PC-3 (cell line): ENCODE measurements at regions not wholly inside any gene's neighbourhood (a gene's known extent, or its start where the extent isn't known, plus 50 kb on each side); places are given as distances from the start of the nearest gene placed in this dataset.

ENCODE experiments used
- ATAC-seq: fragments of 200-7000 bp; cut with Tn5 transposase; 2 replicates; pipeline ENCODE4 v1.9.1; 2020; ENCODE audit warnings: mild to moderate bottlenecking, moderate library complexity
- BruUV-seq: library from RNA; stranded (reverse); fragments of 400-500 nt; replicated peaks from 2 replicates; lab custom pipeline; 2021; lab: Mats Ljungman, UMichigan
- CTCF ChIA-PET: fragments of 300-600 bp; sonication (Branson Sonifier 250); formaldehyde crosslinking; loops from one replicate; lab custom pipeline; 2022; ENCODE audit warnings: antibody characterized with exemption; lab: Charles Lee
- POLR2A ChIA-PET: fragments of 300-600 bp; sonication (Branson Sonifier 250); formaldehyde crosslinking; loops from one replicate; lab custom pipeline; 2022; ENCODE audit warnings: antibody characterized with exemption; ENCODE audit not compliant: unreplicated experiment; lab: Charles Lee
- DNase-seq: peaks from one replicate; pipeline ENCODE4 v3.0.0-alpha.2; 2015
- H2AFZ ChIP-seq: fragments of 300-600 bp; sonication (generic); 2 replicates; pipeline ENCODE4 v1.6.0; 2016; ENCODE audit warnings: antibody characterized with exemption, low read length
- H3F3A ChIP-seq: fragments of 300-600 bp; sonication (generic); one replicate; pipeline ENCODE4 v1.6.0; 2017; ENCODE audit warnings: antibody characterized with exemption, low read length, control low read depth, mild to moderate bottlenecking; ENCODE audit not compliant: unreplicated experiment
- H3K27ac ChIP-seq: fragments of 300-600 bp; sonication (generic); 2 replicates; pipeline ENCODE4 v1.5.1; 2016; ENCODE audit warnings: mild to moderate bottlenecking, low read length
- H3K27me3 ChIP-seq: fragments of 300-600 bp; sonication (generic); 2 replicates; pipeline ENCODE4 v1.6.1; 2016; ENCODE audit warnings: low read length, mixed read lengths
- H3K36me3 ChIP-seq: fragments of 300-600 bp; sonication (generic); 2 replicates; pipeline ENCODE4 v1.6.1; 2016; ENCODE audit warnings: low read depth, mixed run types, low read length, mixed read lengths
- H3K4me1 ChIP-seq: fragments of 300-600 bp; sonication (generic); 2 replicates; pipeline ENCODE4 v1.5.1; 2016; ENCODE audit warnings: low read length; ENCODE audit not compliant: insufficient read depth
- H3K4me2 ChIP-seq: fragments of 300-600 bp; sonication (generic); 2 replicates; pipeline ENCODE4 v1.6.0; 2016; ENCODE audit warnings: low read length
- H3K4me3 ChIP-seq: fragments of 300-600 bp; sonication (generic); 2 replicates; pipeline ENCODE4 v1.5.1; 2016; ENCODE audit warnings: mild to moderate bottlenecking, low read length, mixed read lengths
- H3K79me2 ChIP-seq: fragments of 300-600 bp; sonication (generic); 2 replicates; pipeline ENCODE4 v1.6.1; 2017; ENCODE audit warnings: low read length, mixed read lengths
- H3K9ac ChIP-seq: fragments of 300-600 bp; sonication (generic); 2 replicates; pipeline ENCODE4 v1.6.0; 2016; ENCODE audit warnings: mild to moderate bottlenecking, low read length
- H3K9me2 ChIP-seq: fragments of 300-600 bp; sonication (generic); replicated peaks from 2 replicates; pipeline ENCODE4 v1.6.1; 2016; ENCODE audit warnings: mixed run types, low read length, mixed read lengths
- H3K9me3 ChIP-seq: fragments of 300-600 bp; sonication (generic); 2 replicates; pipeline ENCODE4 v1.6.1; 2016; ENCODE audit warnings: low read length, mixed read lengths
- H4K20me1 ChIP-seq: fragments of 300-600 bp; sonication (generic); 2 replicates; pipeline ENCODE4 v1.6.1; 2016; ENCODE audit warnings: low read length, mixed read lengths
- EZH2 ChIP-seq: fragments of 300-600 bp; sonication (generic); IDR thresholded peaks from one replicate; pipeline ENCODE4 v1.6.1; 2017; ENCODE audit warnings: antibody characterized with exemption, mild to moderate bottlenecking, low read length; ENCODE audit not compliant: unreplicated experiment
- EZH2phosphoT487 ChIP-seq: fragments of 300-600 bp; sonication (generic); IDR thresholded peaks from 2 replicates; pipeline ENCODE4 v1.6.1; 2018; ENCODE audit warnings: mild to moderate bottlenecking, antibody characterized with exemption, low read length, borderline replicate concordance
- intact Hi-C: fragments of 100-400 bp; cut with micrococcal nuclease; formaldehyde crosslinking; loops from 2 replicates; pipeline ENCODE4 v1.9.0; 2023
- TF ChIP-seq, protein P1 (sequence below): fragments of 300-600 bp; sonication (generic); conservative IDR thresholded peaks from 2 replicates; pipeline ENCODE4 v1.5.1; 2017; ENCODE audit warnings: antibody characterized with exemption, low read depth, mild to moderate bottlenecking, low read length

DNA sequence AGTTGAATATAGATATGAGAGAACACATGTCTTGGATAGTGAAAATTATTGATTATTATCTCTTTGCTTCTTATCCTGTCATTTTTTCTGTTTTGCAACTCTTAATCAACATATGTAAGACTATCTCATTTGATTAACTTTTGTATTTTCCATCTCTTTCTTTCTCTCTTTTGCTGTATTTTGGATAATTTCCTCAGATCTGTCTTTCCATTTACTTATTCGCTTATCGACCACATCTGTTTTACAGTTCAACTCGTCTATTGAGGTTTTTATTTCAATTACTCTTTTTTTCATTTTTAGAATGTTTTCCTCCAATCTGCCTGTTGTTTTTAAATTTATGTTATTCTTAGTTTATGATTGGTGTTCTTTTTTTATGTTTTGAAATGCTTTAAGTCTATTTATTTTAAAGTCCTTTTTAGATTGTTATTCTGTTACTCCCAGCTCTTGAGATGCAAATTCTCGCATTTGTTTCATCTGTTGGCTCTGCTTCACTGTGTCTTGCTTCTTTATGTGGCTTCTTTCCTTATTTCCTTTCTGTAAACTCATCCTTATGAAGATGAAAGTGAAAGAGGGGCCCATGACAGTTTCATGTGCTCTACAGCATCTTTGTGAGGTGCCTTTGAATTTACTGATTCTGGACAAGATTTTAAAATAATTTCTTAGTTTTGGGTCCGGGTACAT is 87.8 kb upstream of the IRX5 start:
- BruUV-seq: no TSS peak
- no peak for ATAC-seq

DNA sequence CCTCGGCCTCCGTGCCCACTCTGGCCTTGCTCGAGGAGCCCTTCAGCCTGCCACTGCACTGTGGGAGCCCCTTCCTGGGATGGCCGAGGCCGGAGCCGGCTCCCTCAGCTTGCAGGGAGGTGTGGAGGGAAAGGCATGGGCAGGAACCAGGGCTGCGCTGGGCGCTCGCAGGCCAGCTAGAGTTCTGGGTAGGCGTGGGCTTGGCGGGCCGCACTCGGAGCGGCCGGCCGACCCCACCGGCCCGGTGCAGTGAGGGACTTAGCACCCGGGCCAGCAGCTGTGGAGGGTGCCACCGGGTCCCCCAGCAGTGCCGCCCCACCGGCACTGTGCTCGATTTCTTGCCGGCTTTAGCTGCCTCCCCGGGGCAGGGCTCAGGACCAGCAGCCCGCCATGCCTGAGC is 101.0 kb upstream of the IRX5 start:
- TF ChIP-seq EZH2: no peak
- TF ChIP-seq, protein P1, sequence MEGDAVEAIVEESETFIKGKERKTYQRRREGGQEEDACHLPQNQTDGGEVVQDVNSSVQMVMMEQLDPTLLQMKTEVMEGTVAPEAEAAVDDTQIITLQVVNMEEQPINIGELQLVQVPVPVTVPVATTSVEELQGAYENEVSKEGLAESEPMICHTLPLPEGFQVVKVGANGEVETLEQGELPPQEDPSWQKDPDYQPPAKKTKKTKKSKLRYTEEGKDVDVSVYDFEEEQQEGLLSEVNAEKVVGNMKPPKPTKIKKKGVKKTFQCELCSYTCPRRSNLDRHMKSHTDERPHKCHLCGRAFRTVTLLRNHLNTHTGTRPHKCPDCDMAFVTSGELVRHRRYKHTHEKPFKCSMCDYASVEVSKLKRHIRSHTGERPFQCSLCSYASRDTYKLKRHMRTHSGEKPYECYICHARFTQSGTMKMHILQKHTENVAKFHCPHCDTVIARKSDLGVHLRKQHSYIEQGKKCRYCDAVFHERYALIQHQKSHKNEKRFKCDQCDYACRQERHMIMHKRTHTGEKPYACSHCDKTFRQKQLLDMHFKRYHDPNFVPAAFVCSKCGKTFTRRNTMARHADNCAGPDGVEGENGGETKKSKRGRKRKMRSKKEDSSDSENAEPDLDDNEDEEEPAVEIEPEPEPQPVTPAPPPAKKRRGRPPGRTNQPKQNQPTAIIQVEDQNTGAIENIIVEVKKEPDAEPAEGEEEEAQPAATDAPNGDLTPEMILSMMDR: no peak
- TF ChIP-seq EZH2phosphoT487: no peak
- Histone ChIP-seq H3K4me1 (no peaks in the 10 kb centered on the region), H4K20me1 (no peaks in the 10 kb centered on the region), H3F3A (no peaks in the 10 kb centered on the region), H3K36me3 (no peaks in the 10 kb centered on the region), H3K9me3 (no peaks in the 10 kb centered on the region), H3K4me3 (no peak overlapping the region), H3K79me2 (no peaks in the 10 kb centered on the region), H3K27me3 (no peaks in the 10 kb centered on the region), H3K27ac (no peak overlapping the region), H3K9me2 (no peaks in the 10 kb centered on the region), H3K4me2 (no peak overlapping the region), H3K9ac (no peak overlapping the region), H2AFZ (no peak overlapping the region)
- ChIA-PET POLR2A (no interaction called here), CTCF (no interaction called here)
- no peak for ATAC-seq
- no TSS peak for BruUV-seq
- no peak for DNase-seq
- intact Hi-C loops: no loop called here

More for the DNA sequence above, 87.8 kb upstream of the IRX5 start:
- CTCF ChIA-PET: no interaction called here
- Histone ChIP-seq H2AFZ (no peak overlapping the region), H3K36me3 (no peaks in the 10 kb centered on the region), H3K27me3 (peaks cover 6% of the 10 kb centered on the region; the same call in 1 of the 2 replicates), H4K20me1 (no peaks in the 10 kb centered on the region), H3K27ac (no peak overlapping the region), H3K4me2 (no peak overlapping the region), H3K9ac (no peak overlapping the region), H3K9me3 (no peaks in the 10 kb centered on the region), H3F3A (no peaks in the 10 kb centered on the region), H3K79me2 (no peaks in the 10 kb centered on the region), H3K4me1 (no peaks in the 10 kb centered on the region), H3K4me3 (no peak overlapping the region), H3K9me2 (no peaks in the 10 kb centered on the region)
- no peak for TF ChIP-seq EZH2phosphoT487
- no peak for TF ChIP-seq EZH2
- TF ChIP-seq, protein P1: no peak
- no peak for DNase-seq
- intact Hi-C loops: no loop called here
- POLR2A ChIA-PET: no interaction called here

DNA sequence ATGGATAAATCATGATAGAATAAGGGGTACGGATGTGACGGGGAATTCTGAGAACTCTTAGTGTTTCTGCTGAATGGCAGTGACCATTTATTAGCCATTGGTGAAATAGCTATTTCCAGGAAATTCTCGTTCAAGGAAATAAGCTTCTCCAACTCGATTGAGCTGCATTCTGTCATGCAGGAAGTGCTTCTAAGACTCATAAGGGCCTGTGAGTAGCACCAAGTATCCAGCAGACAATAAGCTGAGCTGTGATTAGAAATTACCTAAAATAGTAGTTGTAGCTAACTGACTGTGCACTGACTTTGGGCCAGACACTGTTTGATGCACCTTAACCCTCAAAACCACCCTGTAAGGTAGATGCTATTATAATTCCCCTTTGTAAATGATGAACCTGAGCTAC is 107.8 kb upstream of the IRX5 start:
- intact Hi-C loops: no loop called here
- no peak for ATAC-seq

More for the DNA sequence above, 107.8 kb upstream of the IRX5 start:
- Histone ChIP-seq H3K4me3 (no peak overlapping the region), H3K9me3 (no peaks in the 10 kb centered on the region), H3K9ac (no peak overlapping the region), H3K27ac (no peak overlapping the region), H3K79me2 (no peaks in the 10 kb centered on the region), H3F3A (no peaks in the 10 kb centered on the region), H3K36me3 (no peaks in the 10 kb centered on the region), H3K4me2 (no peak overlapping the region), H3K9me2 (no peaks in the 10 kb centered on the region), H3K4me1 (no peaks in the 10 kb centered on the region), H2AFZ (no peak overlapping the region), H3K27me3 (no peaks in the 10 kb centered on the region), H4K20me1 (no peaks in the 10 kb centered on the region)
- ChIA-PET CTCF (no interaction called here), POLR2A (no interaction called here)
- no peak for DNase-seq
- no TSS peak for BruUV-seq
- TF ChIP-seq EZH2 (no peak), EZH2phosphoT487 (no peak)
- TF ChIP-seq, protein P1: no peak
